ENCODE measurements at regions not wholly inside any gene's neighbourhood (a gene's known extent, or its start where the extent isn't known, plus 50 kb on each side); places are given as distances from the start of the nearest gene placed in this dataset.

- Mint-ChIP-seq H3K4me1 (no peaks in the 10 kb centered on the region), H3K27ac (peak overlapping the region; percentile 79)
These were observed 188.6 kb downstream of the PRL start for GRCh38 chr6:22108199-22108598.

GRCh38 chr6:22110061-22110460 lies 186.8 kb downstream of the PRL start:
- no peak overlapping the region for H3K27ac Mint-ChIP-seq
- peaks cover 1% of the 10 kb centered on the region for H3K4me1 Mint-ChIP-seq
- no peak for DNase-seq
- no peaks in the 10 kb centered on the region for H3K9me3 Mint-ChIP-seq
- no peaks in the 10 kb centered on the region for H3K27me3 Mint-ChIP-seq (ENCODE audit: low read depth, poor library complexity)
- H3K36me3 Mint-ChIP-seq (ENCODE audit: low read depth): peaks cover 61% of the 10 kb centered on the region
- no peak overlapping the region for H3K4me3 Mint-ChIP-seq
- TF ChIP-seq, protein P1, sequence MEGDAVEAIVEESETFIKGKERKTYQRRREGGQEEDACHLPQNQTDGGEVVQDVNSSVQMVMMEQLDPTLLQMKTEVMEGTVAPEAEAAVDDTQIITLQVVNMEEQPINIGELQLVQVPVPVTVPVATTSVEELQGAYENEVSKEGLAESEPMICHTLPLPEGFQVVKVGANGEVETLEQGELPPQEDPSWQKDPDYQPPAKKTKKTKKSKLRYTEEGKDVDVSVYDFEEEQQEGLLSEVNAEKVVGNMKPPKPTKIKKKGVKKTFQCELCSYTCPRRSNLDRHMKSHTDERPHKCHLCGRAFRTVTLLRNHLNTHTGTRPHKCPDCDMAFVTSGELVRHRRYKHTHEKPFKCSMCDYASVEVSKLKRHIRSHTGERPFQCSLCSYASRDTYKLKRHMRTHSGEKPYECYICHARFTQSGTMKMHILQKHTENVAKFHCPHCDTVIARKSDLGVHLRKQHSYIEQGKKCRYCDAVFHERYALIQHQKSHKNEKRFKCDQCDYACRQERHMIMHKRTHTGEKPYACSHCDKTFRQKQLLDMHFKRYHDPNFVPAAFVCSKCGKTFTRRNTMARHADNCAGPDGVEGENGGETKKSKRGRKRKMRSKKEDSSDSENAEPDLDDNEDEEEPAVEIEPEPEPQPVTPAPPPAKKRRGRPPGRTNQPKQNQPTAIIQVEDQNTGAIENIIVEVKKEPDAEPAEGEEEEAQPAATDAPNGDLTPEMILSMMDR (IDR thresholded peaks at IDR 0.05): no peak

More at GRCh38 chr6:22108199-22108598, 188.6 kb downstream of the PRL start:
- no peak for DNase-seq
- TF ChIP-seq, protein P1 (IDR thresholded peaks at IDR 0.05): no peak
- Mint-ChIP-seq H3K36me3 (ENCODE audit: low read depth) (peaks cover 71% of the 10 kb centered on the region), H3K27me3 (ENCODE audit: low read depth, poor library complexity) (no peaks in the 10 kb centered on the region), H3K4me3 (no peak overlapping the region), H3K9me3 (peaks cover 7% of the 10 kb centered on the region)

DNA sequence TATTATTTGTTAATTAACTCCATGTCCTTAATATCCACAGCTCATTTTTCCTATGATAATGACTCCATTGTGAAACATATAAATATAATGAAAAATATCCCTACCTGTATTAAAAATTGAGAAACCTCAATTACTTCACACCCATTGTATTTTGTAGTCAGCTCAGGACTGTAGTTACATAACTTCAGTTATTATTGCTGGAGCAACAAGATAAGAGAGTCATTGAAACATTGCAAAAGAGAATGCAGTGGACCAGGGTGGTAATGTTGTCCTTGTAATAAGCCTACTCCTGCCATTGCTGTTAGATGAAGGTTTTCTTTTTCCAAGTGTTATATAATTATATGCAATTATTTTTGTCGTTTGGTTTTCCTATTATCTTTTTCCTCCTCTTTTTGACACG lies 184.4 kb downstream of the PRL start:
- no peak overlapping the region for H3K27ac Mint-ChIP-seq
- DNase-seq: no peak
- H3K4me1 Mint-ChIP-seq: peaks cover 14% of the 10 kb centered on the region
- H3K9me3 Mint-ChIP-seq: peaks cover 5% of the 10 kb centered on the region
- H3K27me3 Mint-ChIP-seq (ENCODE audit: low read depth, poor library complexity): no peaks in the 10 kb centered on the region
- peaks cover 76% of the 10 kb centered on the region for H3K36me3 Mint-ChIP-seq (ENCODE audit: low read depth)
- TF ChIP-seq, protein P1 (IDR thresholded peaks at IDR 0.05): no peak
- H3K4me3 Mint-ChIP-seq: no peak overlapping the region

DNA sequence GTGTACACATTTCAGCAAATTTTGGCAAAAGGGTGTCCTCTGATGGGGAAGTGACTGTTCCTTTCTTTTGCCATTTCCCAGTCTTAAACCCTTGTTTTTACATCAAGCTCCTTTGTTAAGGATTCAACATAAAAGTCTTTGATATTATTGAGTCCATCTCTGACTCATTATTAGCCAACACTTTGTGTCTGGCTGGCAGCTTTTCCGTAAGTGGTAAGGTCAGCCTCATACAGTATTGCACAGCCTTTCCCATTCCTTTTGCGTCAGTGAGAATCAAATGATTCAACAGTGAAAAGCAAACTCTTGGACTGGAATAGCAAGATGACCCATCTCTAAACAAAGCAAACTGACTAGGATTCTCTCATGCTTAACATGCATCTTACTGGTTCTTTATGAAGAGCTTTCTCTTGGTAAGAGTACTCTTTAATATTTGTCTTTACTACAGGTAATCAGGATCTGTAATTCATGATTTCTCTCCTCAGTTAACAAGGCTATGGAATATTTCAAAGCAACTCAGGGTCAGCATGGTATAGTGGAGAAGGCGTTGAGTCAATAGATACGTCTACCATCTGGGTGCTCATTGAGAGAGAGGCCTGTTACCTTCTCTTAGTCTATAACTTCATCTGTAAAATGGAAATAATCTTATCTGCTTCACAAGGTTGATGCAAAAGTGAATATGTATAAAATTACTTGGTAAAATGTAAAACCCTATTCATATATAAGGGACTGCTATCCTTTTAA lies 183.6 kb downstream of the PRL start:
- H3K27me3 Mint-ChIP-seq (ENCODE audit: low read depth, poor library complexity): no peaks in the 10 kb centered on the region
- no peak for DNase-seq

DNA sequence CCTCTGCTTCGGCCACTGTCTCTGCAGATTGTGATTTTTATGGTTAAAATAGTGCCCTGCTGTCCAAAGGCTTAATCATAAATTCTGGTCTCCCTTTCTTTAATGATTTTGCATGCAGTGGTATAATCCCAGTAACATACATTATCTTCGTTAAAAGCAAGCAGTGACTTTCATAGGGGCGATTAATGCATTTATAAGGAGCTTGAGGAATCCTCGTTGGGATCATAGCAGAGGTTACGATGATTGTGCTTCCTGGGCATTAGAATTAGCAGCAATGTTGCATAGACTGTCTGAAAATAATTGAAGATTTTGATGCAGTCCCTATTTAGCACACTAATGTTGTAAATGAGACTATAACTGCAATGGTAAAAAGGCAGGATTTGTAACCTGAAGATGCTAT lies 181.3 kb downstream of the PRL start:
- no peak overlapping the region for H3K4me3 Mint-ChIP-seq
- peaks cover 25% of the 10 kb centered on the region for H3K4me1 Mint-ChIP-seq
- peaks cover 26% of the 10 kb centered on the region for H3K9me3 Mint-ChIP-seq
- no peak for DNase-seq
- H3K36me3 Mint-ChIP-seq (ENCODE audit: low read depth): peaks cover 81% of the 10 kb centered on the region
- no peaks in the 10 kb centered on the region for H3K27me3 Mint-ChIP-seq (ENCODE audit: low read depth, poor library complexity)
- TF ChIP-seq, protein P1 (IDR thresholded peaks at IDR 0.05): no peak
- no peak overlapping the region for H3K27ac Mint-ChIP-seq

More for the DNA sequence above, 183.6 kb downstream of the PRL start:
- peaks cover 10% of the 10 kb centered on the region for H3K9me3 Mint-ChIP-seq
- peaks cover 81% of the 10 kb centered on the region for H3K36me3 Mint-ChIP-seq (ENCODE audit: low read depth)
- no peak overlapping the region for H3K27ac Mint-ChIP-seq
- no peak overlapping the region for H3K4me3 Mint-ChIP-seq
- peaks cover 14% of the 10 kb centered on the region for H3K4me1 Mint-ChIP-seq
- TF ChIP-seq, protein P1 (IDR thresholded peaks at IDR 0.05): no peak

GRCh38 chr6:22117631-22118030 lies 179.2 kb downstream of the PRL start:
- Mint-ChIP-seq H3K4me3 (no peak overlapping the region), H3K36me3 (ENCODE audit: low read depth) (peaks cover 67% of the 10 kb centered on the region), H3K27me3 (ENCODE audit: low read depth, poor library complexity) (no peaks in the 10 kb centered on the region), H3K27ac (no peak overlapping the region), H3K4me1 (peaks cover 25% of the 10 kb centered on the region), H3K9me3 (peaks cover 26% of the 10 kb centered on the region)
- TF ChIP-seq, protein P1 (IDR thresholded peaks at IDR 0.05): no peak
- no peak for DNase-seq
